SK-N-SH (cell line): ENCODE measurements at regions not wholly inside any gene's neighbourhood (a gene's known extent, or its start where the extent isn't known, plus 50 kb on each side); places are given as distances from the start of the nearest gene placed in this dataset.
"Not testable (repeated sequence)": the region's sequence is repeated elsewhere in the genome, so short reads cannot be mapped to it uniquely, and the experiment has no call there.

Experiments used
- CHD2 ChIP-seq: fragments of 150-350 bp; IDR thresholded peaks from 2 replicates; pipeline ENCODE4 v1.6.1; 2018; ENCODE audit warnings: low read length; ENCODE audit not compliant: partially characterized antibody
- CTCF ChIP-seq: fragments of 200-600 bp; sonication (generic); IDR thresholded peaks from 2 replicates; pipeline ENCODE4 v1.6.1; 2017; ENCODE audit warnings: antibody characterized with exemption, mild to moderate bottlenecking, moderate library complexity
- EP300 ChIP-seq, 2 experiments: IDR thresholded peaks; 2 replicates each; pipeline versions ENCODE4 v1.4.0 to v1.6.1; 2012; ENCODE audit warnings: borderline replicate concordance in 1 of 2, low read depth in 1 of 2, low read length in 1 of 2
- FOXM1 ChIP-seq: IDR thresholded peaks from 2 replicates; pipeline ENCODE4 v1.4.0; 2012; ENCODE audit warnings: low read depth, mild to moderate bottlenecking
- GATA2 ChIP-seq: sonication (generic); formaldehyde crosslinking; IDR thresholded peaks from 2 replicates; pipeline ENCODE4 v1.5.0; 2020; ENCODE audit warnings: mild to moderate bottlenecking, missing genetic modification reagents
- JUND ChIP-seq: IDR thresholded peaks from 2 replicates; pipeline ENCODE4 v1.4.0; 2012
- MEF2A ChIP-seq: IDR thresholded peaks from 2 replicates; pipeline ENCODE4 v1.4.0; 2012; ENCODE audit warnings: low read depth, borderline replicate concordance
- POLR2AphosphoS5 ChIP-seq: IDR thresholded peaks from 2 replicates; pipeline ENCODE4 v1.6.1; 2012; ENCODE audit warnings: low read depth, low read length
- RAD21 ChIP-seq: IDR thresholded peaks from 2 replicates; pipeline ENCODE4 v1.6.1; 2012; ENCODE audit warnings: mild to moderate bottlenecking, low read length
- REST ChIP-seq: IDR thresholded peaks from 2 replicates; pipeline ENCODE4 v1.6.1; 2012; ENCODE audit warnings: mild to moderate bottlenecking, low read depth, low read length, moderate library complexity
- RFX5 ChIP-seq: IDR thresholded peaks from 2 replicates; pipeline ENCODE4 v1.6.1; 2012; ENCODE audit warnings: mild to moderate bottlenecking, improper control_type of control experiment, low read length
- TAF1 ChIP-seq: IDR thresholded peaks from 2 replicates; pipeline ENCODE4 v1.6.1; 2012; ENCODE audit warnings: low read depth, mild to moderate bottlenecking, low read length, moderate library complexity, borderline replicate concordance
- YY1 ChIP-seq: IDR thresholded peaks from 2 replicates; pipeline ENCODE4 v1.4.0; 2012; ENCODE audit warnings: low read depth, mild to moderate bottlenecking

GRCh38 chrX:90521284-90521683 lies 599.6 kb downstream of the TGIF2LX start:
- not testable (repeated sequence) for TF ChIP-seq FOXM1; RFX5; POLR2AphosphoS5; CTCF; RAD21; GATA2 (CRISPR knock-in tag); EP300 (IDR thresholded peaks at IDR 0.05; ENCODE audit: borderline replicate concordance in 1 of 2, low read depth in 1 of 2, low read length in 1 of 2); REST; CHD2; MEF2A; TAF1; JUND; YY1
